ENCODE measurements at regions not wholly inside any gene's neighbourhood (a gene's known extent, or its start where the extent isn't known, plus 50 kb on each side); places are given as distances from the start of the nearest gene placed in this dataset.

DNA sequence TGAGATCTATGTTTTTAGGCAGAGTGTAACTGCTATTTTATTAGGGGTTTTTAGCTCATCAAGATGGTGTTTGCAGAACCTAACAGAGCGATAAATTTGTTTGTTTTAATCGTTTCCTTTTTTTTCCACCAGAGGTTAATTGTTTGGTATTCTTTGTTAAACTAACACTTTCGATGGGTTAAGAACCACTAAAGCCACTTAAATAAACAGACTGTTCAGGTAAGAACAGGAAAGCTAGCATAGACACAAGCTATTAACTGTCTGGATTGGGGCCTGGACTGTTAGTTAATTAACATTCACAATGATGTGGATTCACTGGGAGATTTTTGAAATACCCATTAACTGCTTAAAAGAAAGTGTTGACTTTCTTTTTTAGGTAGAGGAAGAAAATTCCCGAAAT is 209.0 kb upstream of the COPS8 start:
- FAIRE-seq: no peak
- no peaks in the 10 kb centered on the region for H3K36me3 ChIP-seq (ENCODE audit: control insufficient read depth in 3 of 3, insufficient read depth in 2 of 3, low read depth in 1 of 3, low read length in 3 of 3)
- no peaks in the 10 kb centered on the region for H3K27me3 ChIP-seq (ENCODE audit: control insufficient read depth in 3 of 3, insufficient read depth in 3 of 3, low read length in 3 of 3)
- H3K27ac ChIP-seq (ENCODE audit: low read depth in 1 of 3, low read length in 2 of 3): no peak overlapping the region
- H3K9me3 ChIP-seq (ENCODE audit: control insufficient read depth in 2 of 2, insufficient read depth in 1 of 2, low read depth in 1 of 2, low read length in 1 of 2): no peaks in the 10 kb centered on the region
- 75 to 81% (median 75%) methylated on average over 4 of the region's 4 CpGs for WGBS, 3 donors
- no peak overlapping the region for H3K4me3 ChIP-seq (ENCODE audit: low read depth in 1 of 3, low read length in 3 of 3)
- H3K4me1 ChIP-seq (ENCODE audit: control insufficient read depth in 3 of 3, insufficient read depth in 2 of 3, low read depth in 1 of 3, low read length in 2 of 3): peaks cover 0 to 4% (median 0%) of the 10 kb centered on the region in 3 donors
- no peak for DNase-seq

GRCh38 chr2:236877972-236878371 is 207.7 kb upstream of the COPS8 start:
- H3K36me3 ChIP-seq (ENCODE audit: control insufficient read depth in 3 of 3, insufficient read depth in 2 of 3, low read depth in 1 of 3, low read length in 3 of 3): no peaks in the 10 kb centered on the region
- H3K27ac ChIP-seq (ENCODE audit: low read depth in 1 of 3, low read length in 2 of 3): no peak overlapping the region
- FAIRE-seq (no peak), DNase-seq (no peak)
- H3K4me3 ChIP-seq (ENCODE audit: low read depth in 1 of 3, low read length in 3 of 3): no peak overlapping the region
- H3K27me3 ChIP-seq (ENCODE audit: control insufficient read depth in 3 of 3, insufficient read depth in 3 of 3, low read length in 3 of 3): no peaks in the 10 kb centered on the region
- WGBS, 3 donors: 87 to 94% (median 92%) methylated on average over 2 of the region's 2 CpGs
- H3K4me1 ChIP-seq (ENCODE audit: control insufficient read depth in 3 of 3, insufficient read depth in 2 of 3, low read depth in 1 of 3, low read length in 2 of 3): peaks cover 0 to 4% (median 0%) of the 10 kb centered on the region in 3 donors
- peaks cover 0 to 2% of the 10 kb centered on the region in 2 donors for H3K9me3 ChIP-seq (ENCODE audit: control insufficient read depth in 2 of 2, insufficient read depth in 1 of 2, low read depth in 1 of 2, low read length in 1 of 2)

- DNase-seq (no peak), FAIRE-seq (no peak)
- Histone ChIP-seq H3K4me1 (ENCODE audit: control insufficient read depth in 3 of 3, insufficient read depth in 2 of 3, low read depth in 1 of 3, low read length in 2 of 3) (peaks cover 0 to 4% (median 0%) of the 10 kb centered on the region in 3 donors), H3K27me3 (ENCODE audit: control insufficient read depth in 3 of 3, insufficient read depth in 3 of 3, low read length in 3 of 3) (no peaks in the 10 kb centered on the region), H3K27ac (ENCODE audit: low read depth in 1 of 3, low read length in 2 of 3) (no peak overlapping the region), H3K36me3 (ENCODE audit: control insufficient read depth in 3 of 3, insufficient read depth in 2 of 3, low read depth in 1 of 3, low read length in 3 of 3) (no peaks in the 10 kb centered on the region), H3K9me3 (ENCODE audit: control insufficient read depth in 2 of 2, insufficient read depth in 1 of 2, low read depth in 1 of 2, low read length in 1 of 2) (peaks cover 0 to 2% of the 10 kb centered on the region in 2 donors), H3K4me3 (ENCODE audit: low read depth in 1 of 3, low read length in 3 of 3) (no peak overlapping the region)
- 76 to 82% (median 79%) methylated on average over 3 of the region's 3 CpGs for WGBS, 3 donors
Observed at GRCh38 chr2:236879416-236879963, 206.2 kb upstream of the COPS8 start.

DNA sequence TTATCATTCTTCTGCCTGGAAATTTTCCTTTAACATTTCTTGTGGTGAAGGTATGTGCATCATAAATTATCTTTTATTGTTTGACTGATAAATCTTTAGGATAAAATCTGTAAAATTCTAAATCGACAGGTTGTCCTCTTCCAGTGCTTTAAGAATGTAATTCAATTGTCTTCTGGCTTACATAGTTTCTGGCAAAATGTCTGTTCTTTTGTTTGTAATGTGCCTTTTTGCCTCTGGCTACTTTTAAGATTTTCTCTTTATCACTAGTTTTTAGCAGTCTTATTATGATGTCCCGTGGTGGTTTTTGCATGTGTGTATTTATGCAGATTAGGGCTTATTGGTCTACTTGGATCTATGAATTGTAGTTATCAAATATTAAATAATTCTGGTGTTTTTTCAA is 203.6 kb upstream of the COPS8 start:
- no peaks in the 10 kb centered on the region for H3K36me3 ChIP-seq (ENCODE audit: control insufficient read depth in 3 of 3, insufficient read depth in 2 of 3, low read depth in 1 of 3, low read length in 3 of 3)
- H3K27ac ChIP-seq (ENCODE audit: low read depth in 1 of 3, low read length in 2 of 3): no peak overlapping the region
- H3K9me3 ChIP-seq (ENCODE audit: control insufficient read depth in 2 of 2, insufficient read depth in 1 of 2, low read depth in 1 of 2, low read length in 1 of 2): peaks cover 0 to 6% of the 10 kb centered on the region in 2 donors
- DNase-seq (no peak), FAIRE-seq (no peak)
- H3K4me1 ChIP-seq (ENCODE audit: control insufficient read depth in 3 of 3, insufficient read depth in 2 of 3, low read depth in 1 of 3, low read length in 2 of 3): no peaks in the 10 kb centered on the region
- no peak overlapping the region for H3K4me3 ChIP-seq (ENCODE audit: low read depth in 1 of 3, low read length in 3 of 3)
- 68 to 88% (median 85%) methylated on average over 2 of the region's 2 CpGs for whole genome bisulfite sequencing, 3 donors
- no peaks in the 10 kb centered on the region for H3K27me3 ChIP-seq (ENCODE audit: control insufficient read depth in 3 of 3, insufficient read depth in 3 of 3, low read length in 3 of 3)

GRCh38 chr2:236882930-236883329 is 202.8 kb upstream of the COPS8 start:
- DNase-seq: no peak
- Histone ChIP-seq H3K9me3 (ENCODE audit: control insufficient read depth in 2 of 2, insufficient read depth in 1 of 2, low read depth in 1 of 2, low read length in 1 of 2) (peaks cover 0 to 6% of the 10 kb centered on the region in 2 donors), H3K36me3 (ENCODE audit: control insufficient read depth in 3 of 3, insufficient read depth in 2 of 3, low read depth in 1 of 3, low read length in 3 of 3) (no peaks in the 10 kb centered on the region), H3K4me3 (ENCODE audit: low read depth in 1 of 3, low read length in 3 of 3) (no peak overlapping the region), H3K27me3 (ENCODE audit: control insufficient read depth in 3 of 3, insufficient read depth in 3 of 3, low read length in 3 of 3) (no peaks in the 10 kb centered on the region), H3K4me1 (ENCODE audit: control insufficient read depth in 3 of 3, insufficient read depth in 2 of 3, low read depth in 1 of 3, low read length in 2 of 3) (peaks cover 0 to 6% (median 0%) of the 10 kb centered on the region in 3 donors), H3K27ac (ENCODE audit: low read depth in 1 of 3, low read length in 2 of 3) (no peak overlapping the region)
- WGBS, 3 donors: 88% methylated on average over 7 of the region's 7 CpGs
- no peak for FAIRE-seq

- no peak for FAIRE-seq
- WGBS, 3 donors: 68 to 83% (median 70%) methylated on average over 1 of the region's 1 CpG
- DNase-seq: no peak
- H3K27ac ChIP-seq (ENCODE audit: low read depth in 1 of 3, low read length in 2 of 3): no peak overlapping the region
- H3K9me3 ChIP-seq (ENCODE audit: control insufficient read depth in 2 of 2, insufficient read depth in 1 of 2, low read depth in 1 of 2, low read length in 1 of 2): peaks cover 0 to 6% of the 10 kb centered on the region in 2 donors
- H3K4me3 ChIP-seq (ENCODE audit: low read depth in 1 of 3, low read length in 3 of 3): no peak overlapping the region
- H3K27me3 ChIP-seq (ENCODE audit: control insufficient read depth in 3 of 3, insufficient read depth in 3 of 3, low read length in 3 of 3): no peaks in the 10 kb centered on the region
- peaks cover 0 to 15% (median 3%) of the 10 kb centered on the region in 3 donors for H3K4me1 ChIP-seq (ENCODE audit: control insufficient read depth in 3 of 3, insufficient read depth in 2 of 3, low read depth in 1 of 3, low read length in 2 of 3)
- H3K36me3 ChIP-seq (ENCODE audit: control insufficient read depth in 3 of 3, insufficient read depth in 2 of 3, low read depth in 1 of 3, low read length in 3 of 3): no peaks in the 10 kb centered on the region
Observed at GRCh38 chr2:236883819-236884218, 201.9 kb upstream of the COPS8 start.

- Histone ChIP-seq H3K36me3 (ENCODE audit: control insufficient read depth in 3 of 3, insufficient read depth in 2 of 3, low read depth in 1 of 3, low read length in 3 of 3) (no peaks in the 10 kb centered on the region), H3K27ac (ENCODE audit: low read depth in 1 of 3, low read length in 2 of 3) (no peak overlapping the region), H3K27me3 (ENCODE audit: control insufficient read depth in 3 of 3, insufficient read depth in 3 of 3, low read length in 3 of 3) (no peaks in the 10 kb centered on the region), H3K4me3 (ENCODE audit: low read depth in 1 of 3, low read length in 3 of 3) (no peak overlapping the region), H3K4me1 (ENCODE audit: control insufficient read depth in 3 of 3, insufficient read depth in 2 of 3, low read depth in 1 of 3, low read length in 2 of 3) (peaks cover 0 to 21% (median 3%) of the 10 kb centered on the region in 3 donors), H3K9me3 (ENCODE audit: control insufficient read depth in 2 of 2, insufficient read depth in 1 of 2, low read depth in 1 of 2, low read length in 1 of 2) (peaks cover 0 to 6% of the 10 kb centered on the region in 2 donors)
- WGBS, 3 donors: 70 to 81% (median 80%) methylated on average over 5 of the region's 5 CpGs
- DNase-seq (no peak), FAIRE-seq (no peak)
Observed at GRCh38 chr2:236884569-236885175, 201.0 kb upstream of the COPS8 start.

- WGBS, 3 donors: 82 to 92% (median 86%) methylated on average over 8 of the region's 8 CpGs
- no peaks in the 10 kb centered on the region for H3K27me3 ChIP-seq (ENCODE audit: control insufficient read depth in 3 of 3, insufficient read depth in 3 of 3, low read length in 3 of 3)
- peak overlapping the region in 1 of 3 donors; percentile 50 for H3K27ac ChIP-seq (ENCODE audit: low read depth in 1 of 3, low read length in 2 of 3)
- DNase-seq (no peak), FAIRE-seq (no peak)
- peaks cover 0 to 6% of the 10 kb centered on the region in 2 donors for H3K9me3 ChIP-seq (ENCODE audit: control insufficient read depth in 2 of 2, insufficient read depth in 1 of 2, low read depth in 1 of 2, low read length in 1 of 2)
- H3K36me3 ChIP-seq (ENCODE audit: control insufficient read depth in 3 of 3, insufficient read depth in 2 of 3, low read depth in 1 of 3, low read length in 3 of 3): no peaks in the 10 kb centered on the region
- H3K4me1 ChIP-seq (ENCODE audit: control insufficient read depth in 3 of 3, insufficient read depth in 2 of 3, low read depth in 1 of 3, low read length in 2 of 3): peaks cover 0 to 21% (median 3%) of the 10 kb centered on the region in 3 donors
- H3K4me3 ChIP-seq (ENCODE audit: low read depth in 1 of 3, low read length in 3 of 3): no peak overlapping the region
Observed at GRCh38 chr2:236886456-236886855, 199.2 kb upstream of the COPS8 start.

Data from small intestine (tissue), 7 donors.